Gastrocnemius medialis (tissue), 4 donors: ENCODE measurements at regions not wholly inside any gene's neighbourhood (a gene's known extent, or its start where the extent isn't known, plus 50 kb on each side); places are given as distances from the start of the nearest gene placed in this dataset.

Experiments used
- CTCF ChIP-seq, 5 experiments: fragments of 450-650 bp in 3 of 5; fragments of 200-600 bp in 2 of 5; sonication (generic) in 2 of 5; IDR thresholded peaks in 4 of 5; conservative IDR thresholded peaks in 1 of 5; 1 replicate in 4 of 5; 2 replicates in 1 of 5; pipeline ENCODE4 v1.5.1; 2016 to 2019; ENCODE audit warnings: antibody characterized with exemption in 5 of 5, mild to moderate bottlenecking in 3 of 5, moderate library complexity in 3 of 5
- POLR2A ChIP-seq, 2 donors: fragments of 450-650 bp; IDR thresholded peaks; one replicate each; pipeline ENCODE4 v1.6.1; 2017; ENCODE audit warnings: antibody characterized with exemption in 2 of 2, mild to moderate bottlenecking in 2 of 2, moderate library complexity in 2 of 2

- TF ChIP-seq CTCF (IDR thresholded peaks at IDR 0.05 in 4 of 5, conservative IDR thresholded peaks at IDR 0.05 in 1 of 5) (no peak), POLR2A (IDR thresholded peaks at IDR 0.05) (no peak)
Measured at GRCh38 chr15:20645956-20646355, 104.4 kb upstream of the GOLGA6L6 start.
